ENCODE measurements at regions not wholly inside any gene's neighbourhood (a gene's known extent, or its start where the extent isn't known, plus 50 kb on each side); places are given as distances from the start of the nearest gene placed in this dataset.

- no peak for FAIRE-seq
- TF ChIP-seq POLR2A (IDR thresholded peaks at IDR 0.05; ENCODE audit: low read depth, low read length) = no peak
- DNase-seq (ENCODE audit: insufficient read length, low spot score) = no peak
Observed at GRCh38 chr13:109880371-109881346, 94.3 kb upstream of the IRS2 start.

GRCh38 chr13:109879338-109879737, 93.0 kb upstream of the IRS2 start:
- no peak for FAIRE-seq
- no peak for DNase-seq (ENCODE audit: insufficient read length, low spot score)
- no peak for TF ChIP-seq POLR2A (IDR thresholded peaks at IDR 0.05; ENCODE audit: low read depth, low read length)

- FAIRE-seq (no peak), DNase-seq (ENCODE audit: insufficient read length, low spot score) (no peak)
- TF ChIP-seq POLR2A (IDR thresholded peaks at IDR 0.05; ENCODE audit: low read depth, low read length) = no peak
Observed at GRCh38 chr13:109877809-109878208, 91.4 kb upstream of the IRS2 start.

- DNase-seq (ENCODE audit: insufficient read length, low spot score) (no peak), FAIRE-seq (no peak)
- no peak for TF ChIP-seq POLR2A (IDR thresholded peaks at IDR 0.05; ENCODE audit: low read depth, low read length)
Observed at GRCh38 chr13:109875746-109876145, 89.4 kb upstream of the IRS2 start.

GRCh38 chr13:109874484-109875454, 88.4 kb upstream of the IRS2 start:
- no peak for DNase-seq (ENCODE audit: insufficient read length, low spot score)
- FAIRE-seq = peak; percentile 88

GRCh38 chr13:109873351-109874123, 87.2 kb upstream of the IRS2 start:
- TF ChIP-seq POLR2A (IDR thresholded peaks at IDR 0.05; ENCODE audit: low read depth, low read length) = no peak
- FAIRE-seq (no peak), DNase-seq (ENCODE audit: insufficient read length, low spot score) (no peak)

More at GRCh38 chr13:109874484-109875454, 88.4 kb upstream of the IRS2 start:
- no peak for TF ChIP-seq POLR2A (IDR thresholded peaks at IDR 0.05; ENCODE audit: low read depth, low read length)

GRCh38 chr13:109872864-109873263, 86.5 kb upstream of the IRS2 start:
- no peak for FAIRE-seq
- TF ChIP-seq POLR2A (IDR thresholded peaks at IDR 0.05; ENCODE audit: low read depth, low read length) = no peak
- DNase-seq (ENCODE audit: insufficient read length, low spot score) = no peak

GRCh38 chr13:109870696-109871370, 84.5 kb upstream of the IRS2 start:
- FAIRE-seq (peak; percentile 85), DNase-seq (ENCODE audit: insufficient read length, low spot score) (no peak)
- no peak for TF ChIP-seq POLR2A (IDR thresholded peaks at IDR 0.05; ENCODE audit: low read depth, low read length)

- no peak for DNase-seq (ENCODE audit: insufficient read length, low spot score)
- FAIRE-seq = no peak
- TF ChIP-seq POLR2A (IDR thresholded peaks at IDR 0.05; ENCODE audit: low read depth, low read length) = no peak
Observed at GRCh38 chr13:109870274-109870673, 83.9 kb upstream of the IRS2 start.

GRCh38 chr13:109869312-109870237, 83.2 kb upstream of the IRS2 start:
- FAIRE-seq = no peak
- TF ChIP-seq POLR2A (IDR thresholded peaks at IDR 0.05; ENCODE audit: low read depth, low read length) = no peak
- no peak for DNase-seq (ENCODE audit: insufficient read length, low spot score)

- peak; percentile 30 for DNase-seq (ENCODE audit: insufficient read length, low spot score)
- peak; percentile 98 for FAIRE-seq
- TF ChIP-seq POLR2A (IDR thresholded peaks at IDR 0.05; ENCODE audit: low read depth, low read length) = no peak
Observed at GRCh38 chr13:109868578-109869311, 82.4 kb upstream of the IRS2 start.
